GM12892 (cell line): ENCODE measurements at regions not wholly inside any gene's neighbourhood (a gene's known extent, or its start where the extent isn't known, plus 50 kb on each side); places are given as distances from the start of the nearest gene placed in this dataset.

Experiments used
- POLR2A ChIP-seq: IDR thresholded peaks from 2 replicates; pipeline ENCODE4 v1.6.1; 2011; ENCODE audit warnings: low read depth, low read length, control low read depth
- POLR2AphosphoS5 ChIP-seq: IDR thresholded peaks from 2 replicates; pipeline ENCODE4 v1.6.1; 2011; ENCODE audit warnings: low read depth, low read length, control low read depth
- TAF1 ChIP-seq: IDR thresholded peaks from 2 replicates; pipeline ENCODE4 v1.6.1; 2011; ENCODE audit warnings: low read depth, mild to moderate bottlenecking, control low read depth, low read length, borderline replicate concordance

DNA sequence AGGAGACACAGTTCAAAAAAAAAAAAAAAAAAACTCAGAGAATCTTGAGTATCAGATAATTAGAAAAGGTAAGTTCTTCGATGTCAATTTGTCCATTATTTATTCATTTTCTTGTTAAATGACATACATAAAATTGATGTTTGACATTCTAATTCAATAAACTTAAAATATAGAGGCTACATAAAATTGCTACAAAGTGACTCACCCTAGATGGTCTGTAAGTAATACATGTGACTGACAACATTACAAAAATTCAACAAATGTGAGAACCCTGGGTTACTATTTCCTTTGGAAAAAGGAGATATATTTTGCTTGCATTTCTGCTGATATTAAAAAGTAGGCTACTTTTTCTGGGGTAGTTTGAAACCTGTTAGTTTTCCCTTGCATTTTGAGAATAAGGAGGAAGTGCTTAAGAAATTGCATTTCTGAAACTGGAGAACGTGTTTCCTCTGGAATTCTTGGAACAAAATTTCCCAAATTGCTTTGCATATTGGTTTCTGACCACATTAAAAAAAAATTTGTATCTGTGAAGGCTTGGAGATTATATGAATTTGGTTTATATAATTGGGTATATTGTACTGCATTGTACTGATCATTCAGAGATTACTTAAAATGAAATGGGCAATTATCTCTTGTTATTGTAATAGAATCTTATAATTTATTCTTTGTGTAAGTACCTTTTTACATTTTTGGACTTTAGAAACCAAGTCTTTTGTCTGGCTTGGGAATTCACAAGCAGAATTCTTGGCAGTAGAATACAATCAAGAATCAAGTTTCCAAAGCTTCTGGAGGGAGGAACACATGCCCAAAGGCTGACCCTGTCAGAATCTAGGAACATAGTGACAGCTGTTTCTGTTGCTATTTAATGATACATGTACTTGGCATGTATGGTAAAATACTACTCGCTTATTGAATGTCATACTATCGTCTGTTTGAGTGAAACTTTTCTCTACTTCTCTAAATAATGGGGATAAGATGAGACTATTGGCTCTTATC is 106.1 kb downstream of the DSEL start:
- no peak for TF ChIP-seq POLR2A
- no peak for TF ChIP-seq POLR2AphosphoS5
- no peak for TF ChIP-seq TAF1
